Activated CD8-positive, alpha-beta T cell treated with anti-CD3 and anti-CD28 coated beads for 36 hours (primary cell): ENCODE measurements at regions not wholly inside any gene's neighbourhood (a gene's known extent, or its start where the extent isn't known, plus 50 kb on each side); places are given as distances from the start of the nearest gene placed in this dataset.

Experiments used
- ATAC-seq: fragments of 200-7000 bp; cut with Tn5 transposase; one replicate; pipeline ENCODE4 v1.10.0; 2021; ENCODE audit warnings: mild to moderate bottlenecking, moderate library complexity
- CTCF ChIA-PET: fragments of 350-600 bp; sonication (Branson Sonifier 250); formaldehyde crosslinking; loops from one replicate; lab custom pipeline; 2021; ENCODE audit warnings: antibody characterized with exemption; lab: Charles Lee
- POLR2A ChIA-PET: fragments of 350-600 bp; sonication (Branson Sonifier 250); formaldehyde crosslinking; loops from one replicate; lab custom pipeline; 2021; ENCODE audit warnings: antibody characterized with exemption; lab: Charles Lee
- DNase-seq: peaks from one replicate; pipeline ENCODE4 v3.0.0-alpha.2; 2020
- H3K27ac Mint-ChIP-seq: one replicate; pipeline ENCODE4 v1.8.0; 2021; ENCODE audit warnings: mild to moderate bottlenecking, mixed read lengths
- H3K27me3 Mint-ChIP-seq: one replicate; pipeline ENCODE4 v1.8.0; 2021; ENCODE audit warnings: mixed read lengths
- H3K36me3 Mint-ChIP-seq: one replicate; pipeline ENCODE4 v1.8.0; 2021; ENCODE audit warnings: low read depth, mixed read lengths
- H3K4me1 Mint-ChIP-seq: one replicate; pipeline ENCODE4 v1.8.0; 2021; ENCODE audit warnings: low read depth, mixed read lengths
- H3K4me3 Mint-ChIP-seq: one replicate; pipeline ENCODE4 v1.8.0; 2021; ENCODE audit warnings: mild to moderate bottlenecking, moderate library complexity, mixed read lengths
- H3K9me3 Mint-ChIP-seq: one replicate; pipeline ENCODE4 v1.8.0; 2021; ENCODE audit warnings: mixed read lengths
- CTCF ChIP-seq: fragments of 200-600 bp; IDR thresholded peaks from one replicate; pipeline ENCODE4 v1.8.0; 2022; ENCODE audit warnings: antibody characterized with exemption, mild to moderate bottlenecking
- intact Hi-C: fragments of 100-400 bp; cut with micrococcal nuclease; formaldehyde crosslinking; loops from one replicate; pipeline ENCODE4 v1.10.0; 2022

- no peak overlapping the region for H3K27ac Mint-ChIP-seq
- CTCF ChIA-PET: no interaction called here
- no peaks in the 10 kb centered on the region for H3K36me3 Mint-ChIP-seq
- POLR2A ChIA-PET: no interaction called here
- peaks cover 10% of the 10 kb centered on the region for H3K27me3 Mint-ChIP-seq
- TF ChIP-seq CTCF: no peak
- H3K4me1 Mint-ChIP-seq: no peaks in the 10 kb centered on the region
- DNase-seq: no peak
- ATAC-seq: no peak
- peaks cover 10% of the 10 kb centered on the region for H3K9me3 Mint-ChIP-seq
- intact Hi-C loops: no loop called here
- H3K4me3 Mint-ChIP-seq: no peak overlapping the region
These were observed 343.9 kb downstream of the TBC1D4 start for GRCh38 chr13:75137911-75138571.

- ChIA-PET POLR2A (no interaction called here), CTCF (no interaction called here)
- Mint-ChIP-seq H3K4me1 (no peaks in the 10 kb centered on the region), H3K27ac (no peak overlapping the region), H3K9me3 (peaks cover 10% of the 10 kb centered on the region), H3K36me3 (no peaks in the 10 kb centered on the region), H3K27me3 (peaks cover 10% of the 10 kb centered on the region), H3K4me3 (no peak overlapping the region)
- ATAC-seq (no peak), DNase-seq (no peak)
- TF ChIP-seq CTCF: no peak
- intact Hi-C loops: no loop called here
These were observed 345.8 kb downstream of the TBC1D4 start for GRCh38 chr13:75136151-75136550.

- DNase-seq (no peak), ATAC-seq (no peak)
- Mint-ChIP-seq H3K4me3 (no peak overlapping the region), H3K27ac (no peak overlapping the region), H3K27me3 (peaks cover 10% of the 10 kb centered on the region), H3K9me3 (peaks cover 10% of the 10 kb centered on the region), H3K36me3 (no peaks in the 10 kb centered on the region), H3K4me1 (no peaks in the 10 kb centered on the region)
- ChIA-PET CTCF (no interaction called here), POLR2A (no interaction called here)
- no peak for TF ChIP-seq CTCF
- intact Hi-C loops: no loop called here
These were observed 346.6 kb downstream of the TBC1D4 start for GRCh38 chr13:75135325-75135825.

- H3K4me1 Mint-ChIP-seq: no peaks in the 10 kb centered on the region
- no peak overlapping the region for H3K4me3 Mint-ChIP-seq
- H3K27ac Mint-ChIP-seq: no peak overlapping the region
- peaks cover 8% of the 10 kb centered on the region for H3K27me3 Mint-ChIP-seq
- ChIA-PET POLR2A (interaction anchor here (0.7 kb wide), 1 partner anchor 65 kb away, joined by 5 read pairs; no protein-coding TSS in a partner anchor), CTCF (no interaction called here)
- no peaks in the 10 kb centered on the region for H3K36me3 Mint-ChIP-seq
- intact Hi-C loops: no loop called here
- TF ChIP-seq CTCF: no peak
- DNase-seq (no peak), ATAC-seq (no peak)
- H3K9me3 Mint-ChIP-seq: peaks cover 6% of the 10 kb centered on the region
These were observed 349.0 kb downstream of the TBC1D4 start for GRCh38 chr13:75132701-75133695.

- ChIA-PET CTCF (no interaction called here), POLR2A (no interaction called here)
- Mint-ChIP-seq H3K4me3 (no peak overlapping the region), H3K27ac (no peak overlapping the region), H3K27me3 (peaks cover 3% of the 10 kb centered on the region), H3K36me3 (no peaks in the 10 kb centered on the region), H3K9me3 (no peaks in the 10 kb centered on the region), H3K4me1 (no peaks in the 10 kb centered on the region)
- TF ChIP-seq CTCF: no peak
- ATAC-seq: no peak
- DNase-seq: no peak
- intact Hi-C loops: no loop called here
These were observed 352.6 kb downstream of the TBC1D4 start for GRCh38 chr13:75129331-75129730.
